GM19468 (cell line): ENCODE measurements at regions not wholly inside any gene's neighbourhood (a gene's known extent, or its start where the extent isn't known, plus 50 kb on each side); places are given as distances from the start of the nearest gene placed in this dataset.
A peak's percentile ranks its signal among the peaks of the same experiment; 100 is the strongest.

Source experiments
- ATAC-seq: cut with Tn5 transposase; IDR thresholded peaks from one replicate; pipeline ENCODE4 v1.9.1; 2021; ENCODE audit warnings: mild to moderate bottlenecking, moderate library complexity, moderate number of reproducible peaks; ENCODE audit not compliant: unreplicated experiment; ENCODE audit errors: extremely low read depth

DNA sequence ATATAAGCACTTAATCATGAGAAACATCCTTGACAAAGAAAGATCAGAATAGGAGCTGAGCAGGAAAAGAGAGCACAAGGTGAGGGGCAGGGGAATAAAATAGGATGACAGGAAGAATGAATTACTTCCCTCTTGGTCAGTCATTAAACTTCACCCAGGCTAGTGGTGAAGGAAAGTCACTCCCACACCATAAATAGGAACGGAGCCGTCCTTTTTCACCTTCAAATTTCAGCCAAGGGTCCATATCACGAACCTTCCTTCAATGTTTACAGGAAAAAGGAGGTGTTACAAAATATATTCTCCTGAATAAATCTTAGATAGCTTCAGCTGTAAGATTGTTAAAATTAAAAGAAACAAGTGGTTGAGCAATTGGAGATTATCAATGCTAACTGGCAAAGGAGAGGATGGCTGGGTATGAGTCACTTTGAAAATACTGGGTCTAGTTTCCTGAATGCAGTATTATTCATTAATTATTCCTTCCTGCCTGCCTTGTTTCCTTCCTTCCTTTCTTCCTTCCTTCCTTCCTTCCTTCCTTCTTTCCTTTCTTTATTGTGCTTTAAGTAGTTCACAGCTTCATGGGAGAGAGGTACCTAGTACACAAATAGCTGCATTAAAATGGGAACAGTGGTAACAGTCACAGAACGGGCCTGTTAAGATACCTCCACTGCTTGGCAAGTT, 292.3 kb upstream of the ID2 start:
- no peak for ATAC-seq

DNA sequence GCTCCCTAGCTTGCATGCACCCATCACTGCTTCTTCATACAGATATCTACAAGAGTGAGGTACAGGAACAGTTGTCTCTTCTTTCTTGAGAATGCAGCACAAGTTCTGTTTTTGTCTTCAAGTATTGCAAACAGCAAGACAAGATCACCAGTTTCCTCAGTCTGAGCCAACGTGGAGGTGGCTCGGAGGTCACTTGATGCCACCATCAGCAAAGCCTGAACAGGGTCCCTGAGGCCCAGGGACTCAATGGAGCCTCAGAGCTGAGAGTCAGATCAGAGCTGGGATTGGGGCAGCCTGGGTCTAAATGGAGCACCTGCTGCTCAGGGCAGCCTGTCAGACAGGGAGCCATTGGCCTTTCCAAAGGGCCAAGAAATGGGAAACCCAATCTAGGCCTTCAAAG, 290.7 kb upstream of the ID2 start:
- no peak for ATAC-seq

DNA sequence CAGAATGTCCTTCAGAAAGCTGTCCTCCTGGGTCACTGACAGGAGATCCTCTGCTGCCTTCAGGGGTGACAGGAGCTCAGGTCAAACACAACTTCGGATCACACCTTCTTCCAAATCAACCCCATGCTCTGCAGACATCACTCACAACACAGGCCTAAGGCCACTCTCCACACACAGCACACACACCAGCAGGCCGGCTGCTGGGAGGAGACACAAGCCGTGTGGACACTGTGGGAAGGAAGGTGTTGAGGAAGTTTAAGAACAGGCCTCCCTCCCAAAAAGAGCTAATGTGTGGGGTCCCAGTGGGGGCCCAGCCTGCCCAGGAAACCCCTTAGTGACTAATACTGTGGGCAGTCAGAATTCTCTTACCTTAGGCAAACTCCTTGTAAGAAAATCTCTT, 290.3 kb upstream of the ID2 start:
- ATAC-seq, result no peak

DNA sequence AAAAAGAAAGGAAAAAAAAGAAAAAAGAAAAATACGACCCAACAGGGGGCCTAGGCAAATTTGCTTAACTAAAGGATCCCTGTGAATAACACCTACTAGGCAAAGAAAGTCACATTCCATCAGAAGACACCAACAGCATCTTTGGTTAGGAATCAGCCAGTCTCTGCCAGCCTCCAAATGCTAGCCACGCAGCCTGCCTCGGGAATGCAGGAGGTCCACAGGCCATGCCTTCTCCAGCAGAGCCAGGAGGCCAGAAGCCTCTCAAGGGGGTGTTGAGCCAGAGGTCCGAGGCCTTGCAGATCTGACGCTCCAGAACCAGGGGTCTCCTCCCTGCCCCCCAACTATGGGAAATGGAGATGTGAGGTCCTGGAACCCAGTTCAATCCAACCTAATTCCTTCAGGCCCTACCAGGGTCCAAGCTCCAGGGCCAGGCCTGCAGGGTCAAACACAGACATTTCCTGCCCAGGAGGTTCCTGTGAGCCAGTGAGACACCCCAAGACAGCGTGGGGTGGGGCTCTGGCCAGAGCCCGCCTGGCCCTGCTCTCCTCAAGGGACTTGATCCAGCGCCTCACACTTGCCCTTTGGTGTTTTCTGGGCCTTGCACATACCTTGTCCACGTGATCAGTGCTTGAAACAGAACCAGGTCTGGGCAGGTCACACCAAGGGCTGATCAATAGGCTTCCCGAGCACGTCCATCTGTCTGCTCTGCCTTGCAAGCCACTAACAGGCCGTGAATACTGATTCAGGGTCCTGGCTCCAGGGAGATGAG, 289.6 kb upstream of the ID2 start:
- no peak for ATAC-seq

DNA sequence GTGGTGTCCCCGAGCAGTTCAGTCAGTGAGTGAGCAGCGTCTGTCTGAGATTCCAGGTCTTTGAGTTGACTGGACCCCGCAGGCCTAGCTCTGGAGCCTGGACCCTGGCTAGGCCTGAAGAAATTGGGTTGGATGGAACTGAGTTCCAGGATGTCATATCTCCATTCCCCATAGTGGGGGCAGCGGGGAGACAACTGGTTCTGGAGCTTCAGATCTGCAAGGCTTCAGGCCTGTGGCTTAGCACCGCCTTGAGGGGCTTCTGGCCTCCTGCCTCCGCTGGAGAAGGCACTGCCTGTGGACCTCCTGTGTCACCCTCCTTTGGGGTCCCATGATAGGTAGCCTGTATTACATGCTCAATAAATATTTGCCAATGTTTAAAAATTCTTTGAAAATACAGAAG, 288.4 kb upstream of the ID2 start:
- ATAC-seq, result no peak

DNA sequence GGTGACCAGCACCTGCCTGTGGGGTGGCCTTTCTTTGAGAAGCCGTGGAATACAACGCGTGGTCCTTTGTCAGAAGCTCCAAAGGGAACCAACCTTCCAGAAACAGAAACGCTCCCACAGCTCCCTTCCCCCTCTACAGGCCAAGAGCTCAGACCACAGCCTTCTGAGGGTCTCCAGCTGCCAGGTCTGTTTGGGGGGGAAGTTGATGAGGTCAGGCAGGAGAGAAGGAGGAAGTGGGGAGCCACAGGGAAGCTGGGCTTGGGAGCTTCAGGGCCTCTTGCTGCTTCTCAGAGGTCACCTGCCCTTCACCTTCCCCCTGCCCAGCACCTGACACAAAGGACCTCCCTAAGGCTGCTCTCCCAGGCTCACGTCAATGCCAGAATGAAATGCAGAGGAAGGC, 287.7 kb upstream of the ID2 start:
- ATAC-seq, result no peak

DNA sequence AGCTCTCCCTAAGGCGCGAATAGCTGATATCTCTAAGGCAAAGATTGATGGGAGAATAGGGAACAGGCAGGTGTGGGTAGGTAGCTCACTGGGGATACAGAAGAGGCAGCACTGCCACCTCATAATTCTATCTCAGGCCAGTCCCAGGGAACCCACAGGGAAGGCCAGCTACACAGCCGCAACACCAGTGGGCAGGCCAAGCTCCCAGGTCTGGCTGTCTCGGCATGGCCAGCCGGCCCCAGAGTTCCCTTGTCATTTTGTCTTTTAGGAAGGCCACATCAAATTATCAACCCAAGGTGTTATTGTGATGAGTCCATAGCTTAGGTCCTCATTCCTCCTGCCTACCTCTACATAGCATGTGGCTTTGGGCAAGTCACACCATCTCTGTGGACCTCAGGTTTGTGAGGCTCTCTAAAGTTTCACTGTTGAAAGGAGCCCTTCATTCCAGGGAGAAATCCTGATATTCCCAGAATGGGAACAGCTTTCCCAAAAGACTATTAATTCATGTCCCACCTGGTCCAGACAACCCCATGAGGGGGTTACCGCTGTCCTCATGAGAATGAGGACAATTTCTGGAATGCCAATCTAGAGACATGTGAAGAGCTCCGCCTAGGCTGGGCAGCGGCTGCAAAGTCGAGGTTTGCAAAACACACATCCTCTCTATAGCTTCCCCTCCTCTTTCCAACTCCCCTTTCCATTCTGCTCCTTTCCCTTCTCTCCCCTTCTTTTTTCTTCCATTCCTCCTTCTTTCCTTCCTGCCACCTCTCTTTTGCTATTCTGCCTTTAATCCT, 287.1 kb upstream of the ID2 start:
- ATAC-seq, result no peak

DNA sequence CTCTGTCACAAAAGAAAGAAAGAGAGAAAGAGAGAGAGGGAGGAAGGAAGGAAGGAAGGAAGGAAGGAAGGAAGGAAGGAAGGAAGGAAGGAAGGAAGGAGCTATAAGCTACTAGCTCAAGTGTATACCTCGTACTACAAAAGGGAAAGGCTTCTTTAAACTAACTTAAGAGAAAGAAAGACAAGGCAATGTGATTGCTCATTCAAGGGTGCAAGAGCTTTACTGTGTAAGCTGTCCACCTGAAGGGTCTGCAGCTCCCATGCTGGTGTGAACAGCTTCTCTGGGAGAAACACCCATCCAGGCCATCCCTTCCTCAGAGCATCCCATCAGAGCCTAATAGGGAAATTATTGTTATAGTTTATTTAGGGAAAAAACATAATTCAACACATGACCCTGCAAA, 286.1 kb upstream of the ID2 start:
- ATAC-seq, result no peak

DNA sequence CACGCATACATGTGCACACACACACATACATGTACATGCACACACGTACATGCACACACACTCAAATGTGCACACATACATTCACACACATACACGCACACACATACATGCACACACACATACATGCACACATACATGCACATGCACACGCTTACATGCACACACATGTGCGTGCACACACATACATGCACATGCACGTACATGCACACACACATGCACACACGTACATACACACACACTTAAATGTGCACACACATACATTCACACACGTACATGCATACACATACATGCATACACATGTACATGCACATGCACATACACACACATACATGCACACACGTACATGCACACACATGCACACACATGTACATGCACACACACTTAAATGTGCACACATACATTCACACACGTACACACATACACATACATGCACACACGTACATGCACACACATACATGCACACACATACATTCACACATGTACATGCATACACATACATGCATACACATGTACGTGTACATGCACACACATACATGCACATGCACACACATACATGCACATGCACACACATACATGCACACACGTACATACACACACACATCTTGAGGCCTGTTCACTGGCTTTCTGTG, 283.7 kb upstream of the ID2 start:
- ATAC-seq, result no peak

DNA sequence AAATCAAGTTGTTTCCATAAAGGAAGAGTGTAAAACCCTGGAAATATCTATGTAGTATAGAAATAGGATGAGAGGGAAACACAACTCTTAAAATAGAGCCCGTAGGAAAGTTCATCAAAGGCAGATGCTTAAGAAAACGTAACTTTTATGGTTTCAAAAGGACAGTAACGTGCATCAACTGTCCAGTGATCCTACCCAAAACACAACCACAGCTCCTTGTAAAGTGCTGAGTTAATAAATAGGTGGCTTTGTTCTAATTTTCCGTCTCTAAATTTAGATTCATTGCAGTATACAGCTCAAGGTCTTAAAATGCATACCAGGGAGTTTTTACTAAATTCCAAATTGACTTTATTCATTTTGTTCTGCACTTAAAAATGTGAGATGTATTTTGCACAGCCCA, 282.1 kb upstream of the ID2 start:
- no peak for ATAC-seq

DNA sequence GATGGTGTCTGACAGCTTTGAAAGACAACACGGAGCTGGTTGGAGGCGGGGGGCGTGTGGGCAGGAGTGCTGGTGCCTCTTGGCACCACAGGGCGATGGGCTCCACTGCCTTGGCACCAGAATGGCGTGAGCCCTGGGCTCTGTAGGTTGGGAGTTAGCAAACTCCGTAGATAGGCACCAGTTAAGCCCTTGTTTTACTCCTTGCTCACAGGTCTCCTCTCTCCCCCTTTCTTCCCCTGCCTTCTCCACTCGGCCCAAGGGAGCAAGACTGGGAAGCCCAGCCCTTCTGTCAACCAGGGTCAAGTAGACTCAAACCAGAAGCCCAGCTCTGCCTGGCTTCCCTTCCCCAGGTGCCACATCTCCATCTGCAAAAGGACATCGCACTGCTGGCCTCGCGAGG, 281.7 kb upstream of the ID2 start:
- ATAC-seq, result no peak

DNA sequence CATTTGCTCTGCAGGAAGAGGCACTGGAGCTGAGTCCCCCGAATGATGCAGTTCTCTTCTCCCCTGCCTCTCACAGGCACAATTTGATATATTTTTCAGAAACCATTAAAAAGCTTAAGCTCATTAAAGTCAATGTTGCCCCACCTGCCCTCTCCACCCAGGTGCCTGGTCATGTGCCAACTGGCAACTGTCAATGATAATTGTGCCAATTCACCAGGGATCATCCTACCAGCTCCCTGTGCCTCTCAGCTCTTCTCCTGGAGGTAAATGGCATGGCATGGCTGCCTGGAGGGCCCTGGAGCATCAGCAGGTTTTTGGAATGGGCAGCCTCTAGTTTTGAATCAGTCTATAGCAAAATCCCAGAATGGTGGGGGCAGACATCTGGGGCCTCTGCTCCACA, 279.6 kb upstream of the ID2 start:
- ATAC-seq, result no peak

DNA sequence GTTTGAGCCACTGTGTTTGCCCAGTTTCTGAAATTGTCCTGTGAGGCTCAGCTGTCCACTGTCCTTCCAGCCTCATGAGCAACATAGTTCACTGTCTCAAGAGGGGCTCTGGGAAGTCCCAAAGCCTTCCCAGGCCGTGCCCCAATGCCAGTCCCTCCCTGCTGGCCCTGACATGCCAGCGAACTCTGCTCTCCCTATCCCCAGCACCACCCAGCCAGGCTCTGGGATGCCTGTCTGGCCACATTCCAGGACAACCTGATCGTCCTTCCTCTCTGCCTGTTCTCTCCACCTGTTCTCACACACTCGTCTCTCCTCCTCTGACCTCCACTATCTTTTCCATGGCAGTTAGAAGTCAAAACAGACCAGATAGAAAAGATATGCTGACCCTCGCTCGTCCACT, 278.0 kb upstream of the ID2 start:
- no peak for ATAC-seq

DNA sequence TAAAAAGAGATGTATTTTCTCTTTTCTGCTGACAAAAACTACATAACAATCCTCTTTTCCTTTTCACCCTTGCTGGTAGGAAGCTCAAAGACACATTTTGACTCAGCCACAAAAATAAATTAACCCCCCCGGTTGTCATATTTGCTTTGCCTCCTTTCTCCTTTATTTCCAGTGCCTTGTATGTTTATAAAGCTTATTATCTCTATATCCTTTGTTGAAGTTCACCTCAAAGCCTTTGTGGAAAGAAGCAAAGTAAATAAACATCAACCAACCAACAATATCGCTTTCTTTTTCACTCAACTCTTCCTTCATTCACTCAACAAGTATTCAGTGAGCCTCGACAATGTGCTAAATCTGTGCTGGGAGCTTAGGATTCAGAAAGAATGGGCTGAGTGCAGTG, 276.5 kb upstream of the ID2 start:
- ATAC-seq, result no peak

DNA sequence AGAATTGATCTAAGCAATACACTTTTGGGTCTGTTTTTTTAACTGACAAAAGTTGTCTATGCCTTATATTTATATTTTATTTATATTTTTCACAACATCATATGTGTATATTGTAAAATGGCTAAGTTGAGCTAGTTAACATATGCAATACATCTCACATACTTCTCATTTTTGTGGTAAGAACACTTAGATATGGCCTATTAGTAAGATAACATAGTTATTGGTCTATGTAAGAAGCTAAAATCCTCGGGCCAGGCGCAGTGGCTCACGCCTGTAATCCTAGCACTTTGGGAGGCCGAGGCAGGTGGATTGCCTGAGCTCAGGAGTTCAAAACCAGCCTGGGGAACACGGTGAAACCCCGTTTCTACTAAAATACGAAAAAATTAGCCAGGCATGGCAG, 275.6 kb upstream of the ID2 start:
- ATAC-seq, result no peak

DNA sequence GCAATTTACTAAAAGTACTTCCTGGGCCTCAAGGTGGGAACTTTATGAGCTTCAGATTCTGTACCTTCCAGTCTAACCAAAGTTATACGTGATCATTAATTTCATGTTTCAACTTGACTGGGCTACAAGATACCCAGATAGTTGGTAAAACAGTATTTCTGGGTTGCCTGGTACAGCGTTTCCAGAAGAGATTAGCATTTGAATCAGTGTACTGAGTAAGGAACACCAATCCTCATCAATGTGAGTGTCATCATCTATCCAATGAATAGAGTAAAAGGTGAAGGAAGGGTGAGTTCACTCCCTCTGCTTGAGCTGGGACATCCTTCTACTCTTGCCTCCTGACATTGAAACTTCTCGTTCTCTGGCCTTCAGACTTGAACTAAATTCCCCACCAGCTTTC, 274.5 kb upstream of the ID2 start:
- no peak for ATAC-seq

DNA sequence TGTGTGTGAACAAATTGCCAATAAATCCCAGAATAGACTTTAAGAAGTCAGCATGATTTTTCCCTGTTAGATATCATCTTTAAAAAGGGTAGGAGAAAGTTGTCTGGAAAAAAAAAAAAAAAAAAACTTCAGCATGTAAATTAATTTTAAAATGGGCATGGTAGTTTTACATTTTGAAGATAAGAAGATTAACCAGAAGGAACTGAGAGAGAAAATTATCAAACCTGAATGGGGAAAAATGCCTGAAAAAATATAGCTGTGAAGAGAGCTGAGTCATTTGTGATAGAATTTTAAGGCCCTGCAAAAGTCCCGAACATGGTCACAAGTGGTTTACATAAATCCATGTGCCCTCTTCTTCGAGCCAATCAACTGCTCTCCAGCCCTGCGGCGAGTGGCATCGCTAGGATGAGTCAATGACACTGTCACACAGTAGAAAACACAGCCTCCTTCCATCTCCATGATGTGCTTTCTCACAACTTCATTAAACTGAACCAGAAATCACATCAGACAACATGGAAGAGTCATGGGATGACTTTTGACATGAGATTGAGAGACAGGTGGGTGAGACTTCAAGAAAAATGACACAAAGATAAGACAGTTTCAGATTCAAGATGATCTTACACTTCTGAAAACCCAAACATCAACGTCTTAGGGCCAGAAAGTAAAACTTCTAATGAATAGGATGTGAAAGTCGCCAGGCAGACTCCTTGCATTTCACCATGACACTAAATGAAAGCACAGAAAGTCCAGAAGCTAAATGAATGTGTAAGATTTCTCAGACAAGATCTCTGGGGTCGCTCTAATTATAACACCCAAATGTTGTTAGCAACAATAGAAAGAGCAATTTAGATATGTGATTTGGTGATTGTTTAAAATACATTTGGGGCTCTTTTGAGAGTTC, 273.0 kb upstream of the ID2 start:
- ATAC-seq, result peak; percentile 89

DNA sequence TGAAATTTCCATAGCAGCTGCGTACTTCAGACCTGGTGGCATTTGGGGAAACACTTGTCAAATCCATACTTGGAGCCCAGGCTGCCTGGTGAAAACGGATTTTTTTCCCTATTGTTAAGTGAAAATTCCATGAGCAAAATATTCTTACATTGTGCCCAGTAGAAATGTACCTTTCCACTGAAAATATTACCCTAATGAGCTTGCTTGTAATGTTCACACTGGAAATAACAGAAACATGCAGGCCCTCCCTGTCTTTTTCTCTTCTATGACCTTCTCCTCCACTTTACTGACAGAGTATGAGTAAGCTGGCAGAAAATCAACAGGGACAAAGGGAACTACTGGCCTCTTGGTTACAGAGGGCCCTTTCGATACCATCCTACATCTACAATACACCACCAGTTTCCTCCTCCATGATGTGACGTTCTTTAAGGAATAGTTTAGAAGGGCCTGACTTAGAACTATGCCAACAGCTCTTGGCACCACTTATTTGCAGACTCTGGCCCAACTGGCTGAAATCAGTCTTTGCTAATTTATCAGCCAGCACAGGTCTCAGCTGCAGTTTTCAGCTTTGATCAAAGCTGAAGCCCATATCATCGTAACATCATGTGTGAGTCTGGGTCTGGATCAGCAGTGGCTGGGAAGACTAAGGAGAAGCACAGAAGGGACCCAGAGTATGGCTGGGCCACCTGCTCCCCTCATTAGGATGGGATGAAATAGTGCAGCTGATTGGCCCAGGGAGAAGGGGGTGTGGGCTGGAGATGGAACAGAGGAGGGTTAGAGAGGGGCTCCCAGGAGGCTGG, 272.2 kb upstream of the ID2 start:
- no peak for ATAC-seq

DNA sequence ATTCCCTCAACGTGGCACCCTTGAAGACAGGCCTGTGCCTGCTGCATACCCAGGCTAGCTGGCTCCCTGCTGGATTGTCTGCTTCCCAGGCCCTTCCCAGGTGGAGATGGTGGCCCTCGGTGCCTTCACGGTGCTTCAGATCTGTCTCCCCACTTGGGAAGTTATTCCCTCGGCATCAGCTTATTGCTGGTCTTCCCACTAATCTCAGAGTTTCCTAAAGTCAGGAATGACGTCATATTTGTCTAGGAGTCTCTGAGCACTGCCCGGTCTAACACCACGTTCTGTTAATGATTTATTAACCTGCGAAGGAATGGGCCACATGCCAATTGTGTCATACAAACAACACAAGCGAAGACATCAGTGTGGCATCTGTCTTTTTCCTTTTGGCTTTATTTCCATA, 269.8 kb upstream of the ID2 start:
- no peak for ATAC-seq
